Prostate gland (tissue), 2 donors: ENCODE measurements at regions not wholly inside any gene's neighbourhood (a gene's known extent, or its start where the extent isn't known, plus 50 kb on each side); places are given as distances from the start of the nearest gene placed in this dataset.
A peak's percentile ranks its signal among the peaks of the same experiment; 100 is the strongest.

ENCODE experiments used
- DNase-seq: peaks from one replicate; pipeline ENCODE4 v3.0.0-alpha.2; 2019; ENCODE audit warnings: low spot score
- H3K27ac ChIP-seq, 2 donors: fragments of 200-600 bp; sonication (generic); 2 replicates each; pipeline ENCODE4 v1.5.1; 2017 to 2019
- H3K27me3 ChIP-seq: fragments of 200-600 bp; sonication (generic); replicated peaks from 2 replicates; pipeline ENCODE4 v1.5.1; 2019; ENCODE audit not compliant: insufficient read depth
- H3K36me3 ChIP-seq, 2 donors: fragments of 200-600 bp; sonication (generic); 1 replicate in 1 of 2; 2 replicates in 1 of 2; pipeline versions ENCODE4 v1.5.1 to v1.8.1; 2017 to 2019
- H3K4me1 ChIP-seq: fragments of 200-600 bp; sonication (generic); replicated peaks from 2 replicates; pipeline ENCODE4 v1.5.1; 2019
- H3K4me3 ChIP-seq, 2 donors: fragments of 200-600 bp; sonication (generic); 2 replicates each; pipeline ENCODE4 v1.5.1; 2017 to 2019
- H3K9me3 ChIP-seq: fragments of 200-600 bp; sonication (generic); 2 replicates; pipeline ENCODE4 v1.5.1; 2017
- POLR2A ChIP-seq: fragments of 450-650 bp; IDR thresholded peaks from one replicate; pipeline ENCODE4 v1.6.1; 2016; ENCODE audit warnings: antibody characterized with exemption, mild to moderate bottlenecking
- POLR2AphosphoS5 ChIP-seq: sonication (generic); formaldehyde crosslinking; IDR thresholded peaks from one replicate; pipeline ENCODE4 v1.6.1; 2017; ENCODE audit warnings: antibody characterized with exemption
- WGBS: methylation state at CpG from one replicate; pipeline ENCODE4 v1.1.5; 2018; 5-methylcytosine and 5-hydroxymethylcytosine counted together
- intact Hi-C: fragments of 100-400 bp; cut with DNase I; formaldehyde crosslinking; loops from one replicate; pipeline ENCODE4 v1.14.2; 2022
- TF ChIP-seq, protein P1 (sequence below), 4 experiments: fragments of 200-600 bp in 2 of 4; fragments of 450-650 bp in 2 of 4; sonication (generic) in 2 of 4; IDR thresholded peaks; 1 replicate in 3 of 4; 2 replicates in 1 of 4; pipeline ENCODE4 v1.5.1; 2016 to 2019; ENCODE audit warnings: antibody characterized with exemption in 4 of 4, mild to moderate bottlenecking in 2 of 4, moderate library complexity in 2 of 4

DNA sequence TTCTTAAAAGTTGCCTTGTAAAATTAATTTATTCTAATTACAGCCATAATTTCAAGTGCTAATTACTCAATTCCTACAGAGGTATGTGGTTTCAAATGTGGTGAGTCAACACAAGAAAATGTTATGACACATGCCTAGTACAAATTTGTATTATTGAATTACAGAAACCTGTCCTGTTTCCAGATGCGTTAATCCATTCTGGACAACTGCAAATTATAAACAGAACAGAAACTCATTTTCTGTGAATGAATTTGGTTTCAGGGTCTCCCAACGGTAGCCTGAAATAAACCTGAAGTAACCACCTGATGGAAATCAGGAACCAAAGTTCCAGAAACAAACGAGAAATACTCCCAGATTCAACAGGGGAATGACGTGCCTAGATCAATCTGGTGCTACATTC lies 328.6 kb upstream of the F9 start:
- no peaks in the 10 kb centered on the region for H3K4me1 ChIP-seq
- no peak overlapping the region for H3K4me3 ChIP-seq
- WGBS: 44% methylated on average over 4 of the region's 4 CpGs
- DNase-seq: no peak
- H3K9me3 ChIP-seq: no peaks in the 10 kb centered on the region
- peak overlapping the region; percentile 67 to 88 for H3K27ac ChIP-seq
- TF ChIP-seq POLR2AphosphoS5 (no peak), POLR2A (no peak)
- TF ChIP-seq, protein P1, sequence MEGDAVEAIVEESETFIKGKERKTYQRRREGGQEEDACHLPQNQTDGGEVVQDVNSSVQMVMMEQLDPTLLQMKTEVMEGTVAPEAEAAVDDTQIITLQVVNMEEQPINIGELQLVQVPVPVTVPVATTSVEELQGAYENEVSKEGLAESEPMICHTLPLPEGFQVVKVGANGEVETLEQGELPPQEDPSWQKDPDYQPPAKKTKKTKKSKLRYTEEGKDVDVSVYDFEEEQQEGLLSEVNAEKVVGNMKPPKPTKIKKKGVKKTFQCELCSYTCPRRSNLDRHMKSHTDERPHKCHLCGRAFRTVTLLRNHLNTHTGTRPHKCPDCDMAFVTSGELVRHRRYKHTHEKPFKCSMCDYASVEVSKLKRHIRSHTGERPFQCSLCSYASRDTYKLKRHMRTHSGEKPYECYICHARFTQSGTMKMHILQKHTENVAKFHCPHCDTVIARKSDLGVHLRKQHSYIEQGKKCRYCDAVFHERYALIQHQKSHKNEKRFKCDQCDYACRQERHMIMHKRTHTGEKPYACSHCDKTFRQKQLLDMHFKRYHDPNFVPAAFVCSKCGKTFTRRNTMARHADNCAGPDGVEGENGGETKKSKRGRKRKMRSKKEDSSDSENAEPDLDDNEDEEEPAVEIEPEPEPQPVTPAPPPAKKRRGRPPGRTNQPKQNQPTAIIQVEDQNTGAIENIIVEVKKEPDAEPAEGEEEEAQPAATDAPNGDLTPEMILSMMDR (IDR thresholded peaks at IDR 0.05): no peak
- no peaks in the 10 kb centered on the region for H3K27me3 ChIP-seq
- no peaks in the 10 kb centered on the region for H3K36me3 ChIP-seq
- intact Hi-C loops: loop anchor here (10.0 kb wide), 1 partner anchor 347 kb away; no protein-coding TSS in a partner anchor

DNA sequence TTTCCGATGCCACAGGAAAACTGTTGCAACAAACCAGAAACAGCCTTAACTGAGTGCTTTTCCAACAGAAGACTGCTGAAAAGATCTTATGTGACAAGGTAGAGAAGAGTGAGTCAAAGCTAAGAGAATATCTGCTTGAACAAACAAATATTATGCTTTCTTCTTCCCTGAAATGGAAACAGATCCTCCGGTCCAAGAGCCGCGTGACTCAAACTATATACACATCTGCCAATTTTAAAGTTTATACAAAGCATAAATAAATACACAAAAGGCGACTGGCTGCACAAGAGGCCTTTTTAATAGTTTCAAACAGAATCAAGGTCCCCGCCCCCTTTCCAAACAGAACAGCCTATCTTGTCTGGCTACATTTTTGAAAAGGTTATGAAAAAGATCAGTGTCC lies 329.7 kb upstream of the F9 start:
- DNase-seq: peak; percentile 70

DNA sequence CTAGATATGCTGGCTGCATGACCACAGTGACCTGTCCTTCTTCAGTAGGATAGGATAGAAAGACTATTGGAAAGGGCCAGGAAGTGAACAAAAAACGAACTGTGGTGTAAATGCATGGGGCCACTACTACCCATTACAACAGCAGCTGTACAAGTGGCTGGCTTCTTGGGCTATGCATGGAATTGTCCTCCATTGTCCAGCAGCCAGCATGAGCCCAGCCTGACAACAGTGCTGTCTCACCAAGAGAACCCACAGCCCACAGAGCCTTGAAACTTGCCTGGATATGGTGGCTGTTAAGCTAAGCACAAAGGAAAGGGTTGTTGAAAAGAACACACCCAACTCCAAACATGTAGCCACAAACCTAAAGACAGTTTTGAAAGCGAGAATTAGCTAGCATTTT lies 330.2 kb upstream of the F9 start:
- Histone ChIP-seq H3K4me1 (no peaks in the 10 kb centered on the region), H3K9me3 (no peaks in the 10 kb centered on the region), H3K27me3 (no peaks in the 10 kb centered on the region), H3K4me3 (no peak overlapping the region), H3K36me3 (no peaks in the 10 kb centered on the region), H3K27ac (peak overlapping the region; percentile 77 to 88)
- DNase-seq: no peak
- intact Hi-C loops: loop anchor here (10.0 kb wide), 1 partner anchor 346 kb away; no protein-coding TSS in a partner anchor
- 44% methylated on average over 2 of the region's 2 CpGs for WGBS
- TF ChIP-seq POLR2AphosphoS5: no peak
- TF ChIP-seq, protein P1 (IDR thresholded peaks at IDR 0.05): no peak
- no peak for TF ChIP-seq POLR2A

More for the DNA sequence above, 329.7 kb upstream of the F9 start:
- peak overlapping the region; percentile 77 to 88 for H3K27ac ChIP-seq
- H3K36me3 ChIP-seq: no peaks in the 10 kb centered on the region
- H3K4me3 ChIP-seq: no peak overlapping the region
- no peaks in the 10 kb centered on the region for H3K27me3 ChIP-seq
- H3K4me1 ChIP-seq: no peaks in the 10 kb centered on the region
- H3K9me3 ChIP-seq: no peaks in the 10 kb centered on the region
- WGBS: 13% methylated on average over 6 of the region's 6 CpGs
- no peak for TF ChIP-seq POLR2A
- peak; percentile 67 for TF ChIP-seq POLR2AphosphoS5
- intact Hi-C loops: loop anchor here (10.0 kb wide), 1 partner anchor 346 kb away; no protein-coding TSS in a partner anchor

DNA sequence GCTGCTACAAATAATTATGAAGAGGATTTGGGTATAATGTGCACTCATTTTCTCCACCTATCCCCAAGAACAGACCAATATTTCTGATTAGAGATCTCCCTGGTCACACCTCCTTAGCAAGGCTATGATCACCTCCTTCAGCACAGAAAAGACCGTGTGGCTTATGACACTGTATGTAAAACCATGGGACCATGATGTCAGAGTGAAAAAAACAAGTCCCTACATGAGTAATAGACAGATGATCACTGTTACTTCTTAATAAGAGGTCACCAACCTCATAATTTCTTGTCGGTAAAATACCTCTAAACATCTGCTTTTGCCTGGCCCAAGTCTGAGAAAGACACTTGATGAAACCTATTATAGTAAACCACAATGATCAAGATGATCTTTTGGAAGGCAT lies 330.6 kb upstream of the F9 start:
- TF ChIP-seq POLR2AphosphoS5 (no peak), POLR2A (no peak)
- TF ChIP-seq, protein P1 (IDR thresholded peaks at IDR 0.05): no peak
- no peaks in the 10 kb centered on the region for H3K27me3 ChIP-seq
- no peak for DNase-seq
- no peaks in the 10 kb centered on the region for H3K4me1 ChIP-seq
- peak overlapping the region; percentile 77 to 88 for H3K27ac ChIP-seq
- WGBS: 60% methylated on average over 2 of the region's 2 CpGs
- H3K36me3 ChIP-seq: no peaks in the 10 kb centered on the region
- intact Hi-C loops: loop anchor here (10.0 kb wide), 1 partner anchor 345 kb away; no protein-coding TSS in a partner anchor
- H3K9me3 ChIP-seq: no peaks in the 10 kb centered on the region
- H3K4me3 ChIP-seq: no peak overlapping the region

DNA sequence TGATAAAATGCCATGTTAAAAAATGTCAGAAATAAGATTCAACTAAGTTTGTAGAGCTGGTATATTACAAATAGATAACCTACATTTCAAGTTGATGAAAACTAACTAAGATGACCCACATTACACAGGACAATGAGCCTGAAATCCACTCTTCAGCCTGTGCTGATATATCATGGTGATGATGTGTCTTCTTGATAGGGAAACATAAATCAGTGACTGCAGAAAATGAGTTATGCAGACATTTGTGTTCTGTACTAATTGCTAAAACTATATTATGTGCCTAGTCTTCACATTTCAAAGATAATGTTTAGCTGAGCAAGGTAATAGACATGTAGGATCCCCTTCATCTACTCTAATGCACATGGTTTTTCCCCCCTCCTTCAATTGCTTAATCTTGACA lies 331.6 kb upstream of the F9 start:
- TF ChIP-seq POLR2AphosphoS5: no peak
- TF ChIP-seq POLR2A: no peak
- TF ChIP-seq, protein P1 (IDR thresholded peaks at IDR 0.05): no peak
- Histone ChIP-seq H3K4me1 (no peaks in the 10 kb centered on the region), H3K27ac (no peak overlapping the region), H3K36me3 (no peaks in the 10 kb centered on the region), H3K9me3 (no peaks in the 10 kb centered on the region), H3K4me3 (no peak overlapping the region), H3K27me3 (no peaks in the 10 kb centered on the region)
- intact Hi-C loops: no loop called here
- DNase-seq: no peak
